DOHH2 (cell line): ENCODE measurements at regions not wholly inside any gene's neighbourhood (a gene's known extent, or its start where the extent isn't known, plus 50 kb on each side); places are given as distances from the start of the nearest gene placed in this dataset.

Source experiments
- EZH2phosphoT487 ChIP-seq: fragments of 200-600 bp; sonication (generic); IDR thresholded peaks from 2 replicates; pipeline ENCODE4 v1.6.1; 2017; ENCODE audit warnings: borderline replicate concordance, mild to moderate bottlenecking, antibody characterized with exemption, low read length, moderate library complexity, mixed read lengths
- TF ChIP-seq, protein P1 (sequence below): fragments of 200-600 bp; sonication (generic); IDR thresholded peaks from one replicate; pipeline ENCODE4 v1.5.1; 2014; ENCODE audit warnings: antibody characterized with exemption, mild to moderate bottlenecking, low read depth, low read length; ENCODE audit not compliant: poor library complexity, severe bottlenecking

DNA sequence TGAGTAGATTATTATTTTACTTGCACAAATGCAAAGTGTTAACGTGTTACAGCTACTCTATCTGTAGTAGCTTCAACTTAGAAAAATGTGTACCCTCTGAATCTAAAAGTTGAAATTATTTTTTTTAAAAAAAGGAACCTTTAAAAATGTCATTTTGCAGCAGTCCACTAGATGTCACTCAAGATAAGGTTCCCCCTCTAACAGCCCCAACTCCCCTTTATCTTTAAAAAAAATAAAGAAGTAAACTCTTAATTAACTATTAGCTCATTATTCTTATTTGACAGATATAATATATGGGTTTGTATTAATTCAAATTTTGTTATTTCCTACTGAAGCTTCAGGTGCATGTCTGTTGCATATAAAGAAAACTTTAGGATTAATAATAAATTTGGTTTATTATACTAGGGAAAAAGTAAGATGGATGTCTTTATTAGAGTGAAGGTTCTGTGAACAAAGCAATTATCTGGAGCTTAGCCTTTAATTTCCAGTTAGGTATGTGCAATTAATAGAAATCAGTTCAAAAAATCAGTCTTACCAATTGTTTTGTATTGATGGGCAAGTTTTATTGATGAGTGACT is 288.5 kb downstream of the VGLL3 start:
- TF ChIP-seq, protein P1, sequence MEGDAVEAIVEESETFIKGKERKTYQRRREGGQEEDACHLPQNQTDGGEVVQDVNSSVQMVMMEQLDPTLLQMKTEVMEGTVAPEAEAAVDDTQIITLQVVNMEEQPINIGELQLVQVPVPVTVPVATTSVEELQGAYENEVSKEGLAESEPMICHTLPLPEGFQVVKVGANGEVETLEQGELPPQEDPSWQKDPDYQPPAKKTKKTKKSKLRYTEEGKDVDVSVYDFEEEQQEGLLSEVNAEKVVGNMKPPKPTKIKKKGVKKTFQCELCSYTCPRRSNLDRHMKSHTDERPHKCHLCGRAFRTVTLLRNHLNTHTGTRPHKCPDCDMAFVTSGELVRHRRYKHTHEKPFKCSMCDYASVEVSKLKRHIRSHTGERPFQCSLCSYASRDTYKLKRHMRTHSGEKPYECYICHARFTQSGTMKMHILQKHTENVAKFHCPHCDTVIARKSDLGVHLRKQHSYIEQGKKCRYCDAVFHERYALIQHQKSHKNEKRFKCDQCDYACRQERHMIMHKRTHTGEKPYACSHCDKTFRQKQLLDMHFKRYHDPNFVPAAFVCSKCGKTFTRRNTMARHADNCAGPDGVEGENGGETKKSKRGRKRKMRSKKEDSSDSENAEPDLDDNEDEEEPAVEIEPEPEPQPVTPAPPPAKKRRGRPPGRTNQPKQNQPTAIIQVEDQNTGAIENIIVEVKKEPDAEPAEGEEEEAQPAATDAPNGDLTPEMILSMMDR, result peak; percentile 35
- no peak for TF ChIP-seq EZH2phosphoT487
